ENCODE measurements at regions not wholly inside any gene's neighbourhood (a gene's known extent, or its start where the extent isn't known, plus 50 kb on each side); places are given as distances from the start of the nearest gene placed in this dataset.

DNA sequence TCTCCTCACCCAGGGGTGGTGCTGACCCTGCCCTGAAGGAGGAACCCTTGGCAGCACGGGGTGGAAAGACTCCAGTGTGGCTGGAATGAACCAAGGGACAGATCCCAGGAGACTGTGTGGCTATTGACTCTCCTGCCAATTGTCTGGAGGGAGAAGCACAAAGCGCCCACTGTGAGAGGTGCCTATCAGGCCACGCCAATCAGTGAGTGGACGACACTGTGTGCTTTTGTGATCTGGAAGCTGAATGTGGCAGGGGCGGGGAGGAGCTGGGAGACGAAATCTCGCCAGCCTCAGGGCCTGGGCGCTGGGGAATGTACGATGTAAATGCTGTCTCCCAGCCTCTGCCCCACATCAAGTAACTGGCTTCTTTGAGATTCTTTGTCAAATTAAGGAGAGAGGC lies 167.1 kb downstream of the ZBTB18 start:
- TF ChIP-seq, protein P1, sequence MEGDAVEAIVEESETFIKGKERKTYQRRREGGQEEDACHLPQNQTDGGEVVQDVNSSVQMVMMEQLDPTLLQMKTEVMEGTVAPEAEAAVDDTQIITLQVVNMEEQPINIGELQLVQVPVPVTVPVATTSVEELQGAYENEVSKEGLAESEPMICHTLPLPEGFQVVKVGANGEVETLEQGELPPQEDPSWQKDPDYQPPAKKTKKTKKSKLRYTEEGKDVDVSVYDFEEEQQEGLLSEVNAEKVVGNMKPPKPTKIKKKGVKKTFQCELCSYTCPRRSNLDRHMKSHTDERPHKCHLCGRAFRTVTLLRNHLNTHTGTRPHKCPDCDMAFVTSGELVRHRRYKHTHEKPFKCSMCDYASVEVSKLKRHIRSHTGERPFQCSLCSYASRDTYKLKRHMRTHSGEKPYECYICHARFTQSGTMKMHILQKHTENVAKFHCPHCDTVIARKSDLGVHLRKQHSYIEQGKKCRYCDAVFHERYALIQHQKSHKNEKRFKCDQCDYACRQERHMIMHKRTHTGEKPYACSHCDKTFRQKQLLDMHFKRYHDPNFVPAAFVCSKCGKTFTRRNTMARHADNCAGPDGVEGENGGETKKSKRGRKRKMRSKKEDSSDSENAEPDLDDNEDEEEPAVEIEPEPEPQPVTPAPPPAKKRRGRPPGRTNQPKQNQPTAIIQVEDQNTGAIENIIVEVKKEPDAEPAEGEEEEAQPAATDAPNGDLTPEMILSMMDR (conservative IDR thresholded peaks at IDR 0.05; ENCODE audit: low read depth, low read length), result no peak
- no peak overlapping the region for H3K4me3 ChIP-seq (ENCODE audit: low read length)
- DNase-seq (ENCODE audit: low read depth), result no peak

DNA sequence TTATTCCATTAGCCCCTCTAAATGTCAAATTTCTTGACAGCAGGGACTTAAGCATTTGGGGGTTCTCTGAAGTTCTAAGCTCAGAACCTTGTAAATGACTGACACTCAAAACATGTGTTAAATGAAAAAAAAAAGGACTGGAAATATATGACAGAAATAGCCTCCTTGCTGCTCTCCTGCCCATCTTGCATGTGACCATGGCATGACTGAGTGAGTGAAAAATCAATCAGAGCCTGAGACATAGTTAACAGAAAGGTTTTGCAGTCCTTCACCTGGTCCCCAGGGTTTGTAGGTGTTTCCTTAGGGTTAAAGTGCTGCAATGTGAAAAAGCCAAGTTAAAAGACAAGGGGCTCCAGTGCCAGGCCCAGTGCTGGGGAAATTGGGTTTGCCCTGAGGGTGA lies 168.1 kb downstream of the ZBTB18 start:
- TF ChIP-seq, protein P1 (conservative IDR thresholded peaks at IDR 0.05; ENCODE audit: low read depth, low read length), result no peak
- H3K4me3 ChIP-seq (ENCODE audit: low read length), result no peak overlapping the region
- DNase-seq (ENCODE audit: low read depth), result no peak

DNA sequence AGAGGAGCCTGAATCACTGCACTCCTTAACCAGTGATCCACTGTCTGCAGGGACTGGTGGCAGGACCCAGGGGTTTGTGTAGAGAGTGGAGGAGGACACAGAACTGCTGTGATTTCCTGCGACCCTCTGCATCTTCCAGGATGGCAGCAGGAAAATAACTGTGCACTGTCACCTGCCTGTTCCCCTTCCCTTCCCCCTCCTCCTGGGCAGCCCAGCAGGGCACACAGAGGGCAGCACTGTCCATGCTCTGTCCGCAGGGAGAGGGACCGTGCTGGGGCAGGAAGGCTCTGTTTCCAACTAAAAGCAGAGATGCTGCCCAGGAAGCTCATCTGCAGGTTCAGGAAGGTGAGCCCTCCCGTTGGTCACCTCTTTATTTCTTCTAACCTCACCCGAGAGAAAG lies 168.7 kb downstream of the ZBTB18 start:
- H3K4me3 ChIP-seq (ENCODE audit: low read length), result no peak overlapping the region
- TF ChIP-seq, protein P1 (conservative IDR thresholded peaks at IDR 0.05; ENCODE audit: low read depth, low read length), result no peak
- DNase-seq (ENCODE audit: low read depth), result no peak

DNA sequence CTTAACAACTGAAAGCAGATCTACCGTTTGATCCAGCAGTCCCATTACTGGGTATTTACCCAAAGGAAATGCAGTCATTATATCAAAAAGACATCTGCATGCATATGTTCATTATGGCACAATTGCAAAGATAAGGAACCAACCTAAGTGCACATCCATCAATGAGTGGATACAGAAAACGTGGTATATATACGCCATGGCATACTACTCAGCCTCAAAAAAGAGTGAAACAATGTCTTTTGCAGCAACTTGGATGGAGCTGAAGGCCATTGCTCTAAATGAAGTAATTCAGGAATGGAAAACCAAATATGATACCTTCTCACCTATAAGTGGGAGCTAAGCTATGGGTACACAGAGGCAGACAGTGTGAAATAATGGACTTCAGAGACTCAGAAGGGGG lies 169.3 kb downstream of the ZBTB18 start:
- no peak for DNase-seq (ENCODE audit: low read depth)
- no peak overlapping the region for H3K4me3 ChIP-seq (ENCODE audit: low read length)
- TF ChIP-seq, protein P1 (conservative IDR thresholded peaks at IDR 0.05; ENCODE audit: low read depth, low read length), result no peak

DNA sequence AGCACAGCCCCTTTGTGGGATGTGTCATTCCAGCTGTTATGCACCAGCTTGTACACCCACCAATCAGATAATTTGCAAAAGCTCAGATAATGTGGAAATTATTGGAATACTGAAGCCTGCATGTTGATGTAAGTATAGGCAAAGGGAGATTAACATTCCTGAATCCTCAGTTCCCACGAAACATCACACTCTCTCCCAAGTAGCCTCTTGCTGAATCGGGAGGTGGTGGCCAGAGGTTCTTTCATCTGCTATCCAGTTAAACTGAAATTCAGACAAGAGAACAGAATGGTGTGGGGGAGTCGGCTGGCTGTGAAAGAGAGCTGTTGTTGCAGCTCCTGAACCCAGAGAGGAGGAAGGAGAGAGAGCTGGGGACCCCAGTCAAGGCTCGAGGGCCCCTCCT lies 170.9 kb downstream of the ZBTB18 start:
- DNase-seq (ENCODE audit: low read depth), result peak; percentile 78
- TF ChIP-seq, protein P1 (conservative IDR thresholded peaks at IDR 0.05; ENCODE audit: low read depth, low read length), result no peak
- no peak overlapping the region for H3K4me3 ChIP-seq (ENCODE audit: low read length)

DNA sequence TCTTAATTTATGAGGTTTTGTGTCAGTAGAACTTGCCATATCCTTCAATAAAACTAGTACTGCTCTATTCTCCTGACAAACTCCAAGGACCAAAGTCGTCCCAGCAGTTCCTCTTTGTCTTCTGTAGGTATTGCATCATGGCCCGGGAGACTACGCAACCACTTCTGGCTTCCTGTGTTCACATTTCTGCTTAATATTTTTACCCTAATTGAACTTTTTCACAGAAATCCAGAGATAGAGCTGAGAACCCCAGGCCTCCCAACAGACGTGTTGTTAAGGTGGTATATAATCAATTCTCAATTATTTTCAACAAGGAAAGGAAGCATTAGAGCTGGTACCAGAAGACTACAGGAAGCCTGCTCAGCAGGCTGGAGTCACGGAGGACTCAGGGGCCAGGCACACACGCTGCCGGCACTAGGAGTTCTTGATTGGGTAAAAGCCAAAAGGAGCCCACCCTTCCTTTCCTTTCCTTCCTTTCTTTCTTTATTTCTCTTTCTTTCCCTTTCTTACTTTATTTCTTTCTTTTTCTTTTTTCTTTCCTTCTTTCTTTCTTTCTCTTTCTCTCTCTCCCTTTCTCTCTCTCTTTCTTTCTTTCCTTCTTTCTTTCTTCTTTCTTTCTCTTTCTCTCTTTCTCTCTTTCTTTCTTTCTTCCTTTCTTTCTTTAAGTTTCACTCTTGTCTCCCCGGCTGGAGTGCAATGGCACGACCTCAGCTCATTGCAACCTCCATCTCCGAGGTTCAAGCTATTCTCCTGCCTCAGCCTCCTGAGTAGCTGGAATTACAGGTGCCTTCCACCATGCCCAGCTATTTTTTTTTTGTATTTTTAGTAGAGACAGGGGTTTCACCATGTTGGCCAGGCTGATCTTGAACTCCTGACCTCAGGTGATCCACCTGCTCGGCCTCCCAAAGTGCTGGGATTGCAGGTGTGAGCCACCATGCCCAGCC lies 173.7 kb downstream of the ZBTB18 start:
- no peak for DNase-seq (ENCODE audit: low read depth)
- H3K4me3 ChIP-seq (ENCODE audit: low read length), result no peak overlapping the region
- TF ChIP-seq, protein P1 (conservative IDR thresholded peaks at IDR 0.05; ENCODE audit: low read depth, low read length), result no peak

DNA sequence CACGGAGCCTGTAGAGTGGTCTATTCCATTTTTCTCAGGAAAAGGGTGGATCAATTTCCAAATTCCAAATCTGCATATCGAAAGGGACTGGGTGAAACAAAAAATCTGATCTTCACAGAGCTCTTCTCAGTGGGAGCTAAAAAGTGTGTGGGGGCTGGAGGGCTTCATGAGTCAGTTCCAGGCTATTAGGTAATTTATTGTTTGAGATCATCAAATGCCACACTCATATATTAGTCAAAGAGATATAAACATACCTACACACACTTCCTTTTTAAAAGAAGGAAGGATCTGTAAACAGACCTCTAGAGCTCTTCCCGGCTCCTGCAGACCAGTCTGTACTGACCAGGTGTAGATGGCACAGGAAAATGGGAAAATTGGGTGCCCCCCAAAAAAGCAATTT lies 175.4 kb downstream of the ZBTB18 start:
- DNase-seq (ENCODE audit: low read depth), result no peak
- TF ChIP-seq, protein P1 (conservative IDR thresholded peaks at IDR 0.05; ENCODE audit: low read depth, low read length), result no peak
- H3K4me3 ChIP-seq (ENCODE audit: low read length), result no peak overlapping the region
